ENCODE measurements at regions not wholly inside any gene's neighbourhood (a gene's known extent, or its start where the extent isn't known, plus 50 kb on each side); places are given as distances from the start of the nearest gene placed in this dataset.

- no peak overlapping the region for H3K4me3 ChIP-seq (ENCODE audit: low read depth, low read length)
- no peak for DNase-seq (ENCODE audit: low read depth)
- TF ChIP-seq MAX (IDR thresholded peaks at IDR 0.05; ENCODE audit: low read depth, low read length) = no peak
- no peak for TF ChIP-seq POLR2A (IDR thresholded peaks at IDR 0.05; ENCODE audit: extremely low read depth, insufficient read length)
- TF ChIP-seq MYC (IDR thresholded peaks at IDR 0.05; ENCODE audit: low read depth, low read length) = no peak
- TF ChIP-seq CTCF (IDR thresholded peaks at IDR 0.05; ENCODE audit: low read depth, low read length) = no peak
Measured at GRCh38 chr13:105821337-105821736, 714.1 kb downstream of the EFNB2 start.

GRCh38 chr13:105820415-105820814 is 715.0 kb downstream of the EFNB2 start:
- TF ChIP-seq POLR2A (IDR thresholded peaks at IDR 0.05; ENCODE audit: extremely low read depth, insufficient read length) = no peak
- TF ChIP-seq MAX (IDR thresholded peaks at IDR 0.05; ENCODE audit: low read depth, low read length) = no peak
- TF ChIP-seq MYC (IDR thresholded peaks at IDR 0.05; ENCODE audit: low read depth, low read length) = no peak
- no peak for TF ChIP-seq CTCF (IDR thresholded peaks at IDR 0.05; ENCODE audit: low read depth, low read length)
- DNase-seq (ENCODE audit: low read depth) = no peak
- no peak overlapping the region for H3K4me3 ChIP-seq (ENCODE audit: low read depth, low read length)

GRCh38 chr13:105817498-105817897 is 718.0 kb downstream of the EFNB2 start:
- TF ChIP-seq MYC (IDR thresholded peaks at IDR 0.05; ENCODE audit: low read depth, low read length) (no peak), MAX (IDR thresholded peaks at IDR 0.05; ENCODE audit: low read depth, low read length) (no peak), CTCF (IDR thresholded peaks at IDR 0.05; ENCODE audit: low read depth, low read length) (no peak)
- H3K4me3 ChIP-seq (ENCODE audit: low read depth, low read length) = no peak overlapping the region
- no peak for DNase-seq (ENCODE audit: low read depth)

GRCh38 chr13:105816994-105817393 is 718.5 kb downstream of the EFNB2 start:
- no peak for TF ChIP-seq MAX (IDR thresholded peaks at IDR 0.05; ENCODE audit: low read depth, low read length)
- TF ChIP-seq CTCF (IDR thresholded peaks at IDR 0.05; ENCODE audit: low read depth, low read length) = no peak
- TF ChIP-seq MYC (IDR thresholded peaks at IDR 0.05; ENCODE audit: low read depth, low read length) = no peak
- TF ChIP-seq POLR2A (IDR thresholded peaks at IDR 0.05; ENCODE audit: extremely low read depth, insufficient read length) = no peak
- no peak overlapping the region for H3K4me3 ChIP-seq (ENCODE audit: low read depth, low read length)
- no peak for DNase-seq (ENCODE audit: low read depth)

GRCh38 chr13:105814902-105815250 is 720.6 kb downstream of the EFNB2 start:
- no peak overlapping the region for H3K4me3 ChIP-seq (ENCODE audit: low read depth, low read length)
- TF ChIP-seq MAX (IDR thresholded peaks at IDR 0.05; ENCODE audit: low read depth, low read length) (no peak), CTCF (IDR thresholded peaks at IDR 0.05; ENCODE audit: low read depth, low read length) (no peak), MYC (IDR thresholded peaks at IDR 0.05; ENCODE audit: low read depth, low read length) (no peak), POLR2A (IDR thresholded peaks at IDR 0.05; ENCODE audit: extremely low read depth, insufficient read length) (no peak)
- DNase-seq (ENCODE audit: low read depth) = no peak

Measured in NB4 (cell line).